Skeletal muscle satellite cell (primary cell): ENCODE measurements at regions not wholly inside any gene's neighbourhood (a gene's known extent, or its start where the extent isn't known, plus 50 kb on each side); places are given as distances from the start of the nearest gene placed in this dataset.
A peak's percentile ranks its signal among the peaks of the same experiment; 100 is the strongest.

Source experiments
- H3K27me3 ChIP-seq: 2 replicates; pipeline ENCODE4 v1.7.0; 2013; ENCODE audit warnings: low read length; ENCODE audit not compliant: control insufficient read depth, insufficient read depth
- H3K36me3 ChIP-seq: 2 replicates; pipeline ENCODE4 v1.7.0; 2013; ENCODE audit warnings: mild to moderate bottlenecking, control low read depth, low read length; ENCODE audit not compliant: insufficient read depth
- H3K4me1 ChIP-seq: 2 replicates; pipeline ENCODE4 v1.7.0; 2013; ENCODE audit warnings: low read length; ENCODE audit not compliant: control insufficient read depth, insufficient read depth
- H3K4me2 ChIP-seq: 2 replicates; pipeline ENCODE4 v1.7.0; 2013; ENCODE audit warnings: mild to moderate bottlenecking, low read length
- H3K4me3 ChIP-seq: 2 replicates; pipeline ENCODE4 v1.7.0; 2013; ENCODE audit warnings: low read length
- H3K9ac ChIP-seq: 2 replicates; pipeline ENCODE4 v1.7.0; 2013; ENCODE audit warnings: mild to moderate bottlenecking, low read depth, low read length, moderate library complexity
- H3K9me3 ChIP-seq: replicated peaks from 2 replicates; pipeline ENCODE4 v1.7.0; 2013; ENCODE audit warnings: mild to moderate bottlenecking, control low read depth, low read length

DNA sequence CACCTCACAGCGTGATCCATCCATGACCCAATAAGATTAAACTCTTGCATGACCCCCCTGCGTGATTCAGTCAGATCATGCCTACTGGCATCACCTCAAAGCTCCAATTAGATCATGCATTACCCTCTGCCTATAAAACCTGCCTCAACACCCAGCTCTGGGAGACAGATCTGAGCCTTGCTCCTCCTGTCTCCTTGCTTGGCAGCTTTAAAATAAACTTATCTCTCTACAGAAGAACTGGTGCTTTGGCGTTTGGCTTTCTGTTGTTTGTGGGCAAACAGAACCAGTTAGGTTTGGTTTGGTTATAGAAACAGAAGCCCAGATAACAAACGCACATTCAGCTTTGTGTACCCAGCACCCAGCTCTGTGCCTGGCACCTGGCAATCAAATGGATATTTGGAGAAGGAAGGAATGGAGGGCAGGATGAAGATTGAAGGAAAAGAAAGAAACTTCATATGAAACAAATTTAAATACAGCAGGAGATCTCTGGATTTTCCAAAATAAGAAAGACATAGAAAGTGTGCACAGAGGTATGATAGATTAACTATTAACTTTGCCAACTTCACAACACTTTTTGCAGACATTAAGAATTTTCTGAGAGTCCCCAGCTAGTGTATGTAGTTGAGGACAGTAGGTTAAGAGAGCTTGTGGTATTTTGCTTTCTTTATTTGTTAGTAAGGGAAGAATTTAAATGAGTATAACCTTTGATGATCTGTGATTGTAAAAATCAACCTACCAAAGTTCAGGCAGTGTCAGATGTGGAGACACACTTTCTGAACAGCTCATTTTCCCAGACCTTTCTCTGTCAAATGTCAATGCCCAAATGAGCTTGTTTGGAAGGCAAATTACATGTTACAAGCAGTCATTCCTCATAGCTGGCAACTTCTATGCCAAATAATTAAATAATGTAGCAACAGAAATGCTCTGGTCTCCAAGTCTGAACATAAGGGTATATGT lies 102.1 kb upstream of the ASTN2 start:
- Histone ChIP-seq H3K27me3 (peaks cover 3% of the 10 kb centered on the region), H3K9ac (no peak overlapping the region), H3K4me2 (no peak overlapping the region), H3K36me3 (no peaks in the 10 kb centered on the region), H3K9me3 (no peaks in the 10 kb centered on the region), H3K4me1 (no peaks in the 10 kb centered on the region), H3K4me3 (no peak overlapping the region)

DNA sequence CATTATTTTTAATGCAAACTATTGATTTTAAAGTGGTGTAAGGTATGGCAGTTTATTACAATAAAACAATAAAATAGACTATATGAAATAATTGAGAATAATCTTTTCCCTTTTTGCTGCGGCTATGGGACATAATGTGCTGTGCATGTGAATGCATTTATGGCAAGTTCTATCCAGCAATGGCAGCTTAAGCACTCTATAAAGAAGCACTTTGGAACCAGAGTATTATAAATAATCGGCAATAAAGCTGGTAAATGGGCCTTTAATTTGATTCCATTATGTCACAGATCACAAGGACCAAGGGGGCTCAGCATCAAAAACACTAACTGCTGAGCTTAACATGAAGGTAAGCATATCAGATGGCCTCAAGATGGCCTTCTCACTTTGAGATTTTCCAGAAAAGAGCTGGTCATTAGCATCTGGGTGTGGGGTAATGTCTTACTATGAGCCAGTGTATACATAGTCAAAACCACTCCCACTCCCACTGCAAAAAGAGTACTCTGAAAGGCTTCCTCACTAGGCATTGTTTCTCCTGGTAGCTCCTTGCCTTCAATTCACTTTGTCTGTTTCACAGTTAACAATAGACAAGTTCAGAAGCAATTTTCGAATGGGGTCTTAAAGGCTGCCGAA lies 97.1 kb upstream of the ASTN2 start:
- no peaks in the 10 kb centered on the region for H3K27me3 ChIP-seq
- no peaks in the 10 kb centered on the region for H3K9me3 ChIP-seq
- H3K4me2 ChIP-seq, result no peak overlapping the region
- H3K36me3 ChIP-seq, result no peaks in the 10 kb centered on the region
- no peak overlapping the region for H3K4me3 ChIP-seq
- no peak overlapping the region for H3K9ac ChIP-seq
- H3K4me1 ChIP-seq, result no peaks in the 10 kb centered on the region

DNA sequence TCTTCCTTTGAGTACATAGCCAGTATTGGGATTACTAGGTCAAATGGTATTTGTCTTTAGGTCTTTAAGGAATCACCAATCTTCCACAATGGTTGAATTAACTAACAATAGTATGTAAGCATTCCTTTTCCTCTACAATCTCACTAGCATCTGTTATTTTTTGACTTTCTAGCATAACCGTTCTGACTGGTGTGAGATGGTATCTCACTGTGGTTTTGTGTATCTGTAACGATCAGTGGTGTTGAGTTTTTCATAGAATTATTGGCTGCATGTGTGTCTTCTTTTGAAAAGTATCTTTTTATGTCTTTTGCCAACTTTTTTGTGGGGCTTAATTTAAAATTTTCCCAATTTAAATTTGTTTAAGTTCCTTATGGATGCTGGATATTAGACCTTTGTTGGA lies 81.5 kb upstream of the ASTN2 start:
- H3K27me3 ChIP-seq, result peaks cover 6% of the 10 kb centered on the region

DNA sequence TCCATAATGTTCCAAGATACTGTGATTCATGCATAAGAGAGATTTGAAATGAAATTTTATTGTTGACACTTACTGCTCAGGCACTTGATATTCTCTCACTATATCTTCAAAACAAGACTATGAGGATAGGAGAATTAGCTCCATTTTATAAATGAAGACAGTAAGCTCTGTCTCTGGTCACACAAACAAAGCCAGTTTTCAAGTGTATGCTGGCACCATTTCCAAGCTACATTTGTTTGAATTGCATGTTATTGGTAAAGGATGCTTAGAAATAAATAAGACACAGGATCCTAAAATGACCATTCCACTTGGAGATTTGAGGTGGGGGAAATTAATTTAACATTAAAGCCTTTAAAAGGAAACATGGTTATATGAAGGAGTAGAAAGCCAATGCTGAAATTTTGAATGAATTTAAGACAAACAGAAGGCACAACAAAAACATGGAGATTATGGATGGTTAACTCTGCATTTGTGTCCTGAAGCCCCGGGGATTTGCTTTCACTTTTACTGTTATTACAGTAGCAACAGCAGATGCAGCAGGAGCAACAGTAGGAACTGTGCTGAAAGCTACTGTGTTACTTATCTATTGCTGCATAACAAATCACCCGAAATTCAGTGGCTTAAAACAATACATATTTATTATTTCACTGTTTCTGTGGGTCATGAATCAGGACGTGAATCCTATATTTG lies 79.7 kb upstream of the ASTN2 start:
- Histone ChIP-seq H3K9ac (no peak overlapping the region), H3K4me2 (peak overlapping the region; percentile 45), H3K36me3 (no peaks in the 10 kb centered on the region), H3K27me3 (peaks cover 6% of the 10 kb centered on the region), H3K9me3 (no peaks in the 10 kb centered on the region), H3K4me1 (no peaks in the 10 kb centered on the region), H3K4me3 (no peak overlapping the region)

More for the DNA sequence above, 81.5 kb upstream of the ASTN2 start:
- H3K9me3 ChIP-seq, result no peaks in the 10 kb centered on the region
- H3K4me3 ChIP-seq, result no peak overlapping the region
- H3K9ac ChIP-seq, result no peak overlapping the region
- no peak overlapping the region for H3K4me2 ChIP-seq
- no peaks in the 10 kb centered on the region for H3K4me1 ChIP-seq
- no peaks in the 10 kb centered on the region for H3K36me3 ChIP-seq

DNA sequence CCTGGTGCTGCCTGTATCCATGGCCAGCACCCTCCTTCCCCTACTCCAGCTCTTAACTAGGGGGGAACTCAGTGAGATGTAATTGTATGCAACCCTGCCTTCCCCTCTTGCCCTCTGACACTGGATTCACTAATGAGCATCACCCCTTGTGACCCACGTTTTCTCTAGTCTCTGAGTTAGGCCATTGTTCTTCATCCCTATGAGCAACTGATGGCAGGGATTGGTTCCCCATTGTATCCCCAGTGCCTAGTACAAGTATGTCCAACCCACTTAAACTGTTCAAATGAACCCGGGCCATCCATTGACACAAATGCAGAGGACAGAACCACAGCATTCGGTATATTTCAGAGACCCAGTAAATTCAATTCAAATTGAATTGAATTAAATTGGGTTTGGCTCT lies 77.6 kb upstream of the ASTN2 start:
- no peak overlapping the region for H3K4me3 ChIP-seq
- H3K4me1 ChIP-seq, result peaks cover 2% of the 10 kb centered on the region
- H3K9ac ChIP-seq, result no peak overlapping the region
- no peaks in the 10 kb centered on the region for H3K36me3 ChIP-seq
- no peaks in the 10 kb centered on the region for H3K9me3 ChIP-seq
- H3K4me2 ChIP-seq, result no peak overlapping the region
- peaks cover 1% of the 10 kb centered on the region for H3K27me3 ChIP-seq

DNA sequence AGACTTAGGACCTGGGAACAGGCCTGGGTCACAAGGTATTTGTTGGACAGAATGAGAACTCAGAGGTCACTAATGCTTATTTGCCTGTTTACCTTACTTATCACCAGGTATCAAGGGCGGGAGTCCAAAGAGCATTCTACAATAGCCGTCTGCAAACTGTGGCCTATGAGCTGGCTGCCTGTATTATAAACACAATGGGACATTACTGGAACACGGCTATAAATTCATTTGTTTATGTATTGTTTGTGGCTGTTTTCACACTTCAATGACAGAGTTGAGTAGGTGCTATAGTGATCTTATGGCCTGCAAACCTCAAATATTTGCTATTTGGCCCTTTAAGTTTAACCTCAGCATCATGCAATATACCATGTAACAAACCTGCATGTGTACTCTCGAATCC lies 76.6 kb upstream of the ASTN2 start:
- no peak overlapping the region for H3K4me2 ChIP-seq
- no peak overlapping the region for H3K9ac ChIP-seq
- no peaks in the 10 kb centered on the region for H3K9me3 ChIP-seq
- H3K4me3 ChIP-seq, result no peak overlapping the region
- no peaks in the 10 kb centered on the region for H3K36me3 ChIP-seq
- H3K27me3 ChIP-seq, result no peaks in the 10 kb centered on the region
- peaks cover 2% of the 10 kb centered on the region for H3K4me1 ChIP-seq

DNA sequence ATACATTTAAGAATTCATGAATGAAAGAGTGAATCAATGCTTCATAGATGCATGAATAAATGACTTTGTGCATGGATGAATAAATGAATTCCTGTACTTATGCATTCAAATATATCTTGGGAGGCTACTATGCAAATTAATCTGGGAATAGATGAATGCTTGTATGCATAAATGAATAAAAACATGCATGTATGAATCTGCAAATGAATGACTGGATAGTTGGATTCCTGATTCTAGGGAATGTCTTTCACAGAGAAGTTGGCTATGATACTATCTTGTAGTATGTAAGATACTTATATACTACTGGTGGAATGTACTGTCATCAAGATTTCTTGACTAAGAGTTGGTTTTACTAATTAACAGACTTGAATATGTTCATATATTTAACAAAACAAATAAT lies 75.3 kb upstream of the ASTN2 start:
- Histone ChIP-seq H3K9ac (no peak overlapping the region), H3K4me3 (no peak overlapping the region), H3K4me2 (no peak overlapping the region), H3K27me3 (no peaks in the 10 kb centered on the region), H3K36me3 (no peaks in the 10 kb centered on the region), H3K9me3 (no peaks in the 10 kb centered on the region), H3K4me1 (peaks cover 2% of the 10 kb centered on the region)

DNA sequence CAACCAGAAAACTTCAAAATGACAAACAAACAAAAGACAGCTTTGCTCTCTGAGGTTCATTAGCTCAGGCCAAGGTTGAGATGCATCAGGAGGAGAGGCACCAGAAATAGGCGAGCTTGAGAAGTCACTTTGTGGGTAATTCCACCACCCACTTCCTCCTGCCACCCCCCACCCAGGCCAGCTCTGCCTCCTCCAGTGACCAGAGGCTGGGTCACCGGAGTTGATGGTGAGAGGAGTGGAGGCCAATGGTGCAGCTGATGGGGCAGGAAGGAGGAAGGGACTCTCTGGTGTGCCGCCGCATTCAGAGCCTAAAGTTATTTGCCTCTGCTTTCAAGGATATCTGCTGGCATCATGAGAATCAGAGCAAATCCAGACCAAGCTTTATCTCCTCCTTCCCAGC lies 73.8 kb upstream of the ASTN2 start:
- Histone ChIP-seq H3K4me1 (peaks cover 2% of the 10 kb centered on the region), H3K27me3 (no peaks in the 10 kb centered on the region), H3K4me2 (no peak overlapping the region), H3K4me3 (no peak overlapping the region), H3K36me3 (no peaks in the 10 kb centered on the region), H3K9ac (no peak overlapping the region), H3K9me3 (no peaks in the 10 kb centered on the region)

DNA sequence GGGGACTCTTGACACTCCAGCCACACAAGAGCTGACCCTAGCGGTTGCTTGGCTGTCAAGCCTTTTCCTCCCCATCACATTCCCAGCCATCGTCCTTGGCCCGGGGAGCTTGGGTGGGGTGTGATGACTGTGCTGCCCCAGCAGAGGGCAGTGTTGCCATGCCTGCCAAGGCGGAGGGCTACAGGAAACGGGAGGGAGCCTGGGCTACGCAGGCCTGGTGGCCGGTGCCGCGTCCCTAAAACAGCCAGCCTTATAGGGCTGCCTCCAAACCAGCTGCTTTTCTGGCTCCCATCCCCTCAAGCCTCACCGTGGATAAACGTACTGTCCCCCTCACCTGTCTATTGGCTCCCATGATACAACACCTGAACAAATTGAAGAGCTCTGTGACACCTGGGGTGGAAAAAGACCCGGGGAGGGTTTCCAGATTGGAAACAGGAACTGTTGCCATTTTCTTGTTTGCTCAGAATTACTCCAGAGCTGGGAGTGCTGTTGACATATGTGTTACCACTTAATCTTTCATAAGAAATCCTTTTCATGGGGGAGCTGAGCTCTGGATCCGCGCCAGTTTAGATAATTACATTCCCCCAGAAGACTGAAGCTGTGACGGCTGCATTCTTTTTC lies 72.8 kb upstream of the ASTN2 start:
- H3K27me3 ChIP-seq, result no peaks in the 10 kb centered on the region
- H3K4me1 ChIP-seq, result peaks cover 2% of the 10 kb centered on the region
- H3K4me3 ChIP-seq, result peak overlapping the region; percentile 38
- no peaks in the 10 kb centered on the region for H3K36me3 ChIP-seq
- no peak overlapping the region for H3K9ac ChIP-seq
- H3K4me2 ChIP-seq, result peak overlapping the region; percentile 70
- no peaks in the 10 kb centered on the region for H3K9me3 ChIP-seq

DNA sequence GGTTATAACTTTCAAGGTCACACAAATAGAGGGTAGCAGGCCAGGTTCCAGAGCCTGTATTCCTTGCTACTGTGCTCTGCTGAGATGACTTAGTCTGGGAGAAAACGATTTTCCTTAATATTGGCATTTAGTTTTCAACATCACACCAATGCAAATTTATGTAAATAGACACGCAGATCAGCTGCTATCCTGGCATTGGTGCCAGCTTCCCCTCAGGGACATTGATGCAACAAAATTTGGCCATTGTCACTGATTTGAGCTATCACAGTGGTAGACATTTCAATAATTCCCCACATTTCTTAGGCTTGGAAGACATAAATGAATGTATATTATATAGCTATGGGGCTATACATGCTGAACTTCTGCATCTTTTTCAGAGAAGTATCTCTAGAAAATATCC lies 71.6 kb upstream of the ASTN2 start:
- Histone ChIP-seq H3K4me2 (no peak overlapping the region), H3K36me3 (no peaks in the 10 kb centered on the region), H3K4me3 (no peak overlapping the region), H3K9ac (no peak overlapping the region), H3K9me3 (no peaks in the 10 kb centered on the region), H3K27me3 (no peaks in the 10 kb centered on the region), H3K4me1 (peaks cover 2% of the 10 kb centered on the region)

DNA sequence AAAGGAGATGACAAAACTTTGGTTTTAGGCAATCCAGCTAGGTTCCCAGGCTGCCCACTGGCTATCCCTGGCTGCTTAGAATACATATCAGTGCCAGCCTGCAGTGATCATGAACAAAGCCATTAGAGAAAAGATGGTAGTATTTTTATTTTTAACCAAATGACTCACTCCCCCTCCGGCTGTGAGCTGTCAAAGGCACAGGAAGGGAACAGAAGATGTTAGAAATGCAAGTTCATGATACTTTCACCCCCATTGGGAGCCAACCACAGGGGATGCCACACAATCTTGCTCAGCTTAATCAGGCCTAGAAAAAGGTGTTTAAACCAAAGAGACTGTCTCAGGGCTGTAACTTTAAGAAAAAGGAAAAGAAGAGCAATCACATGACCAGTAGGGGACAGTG lies 70.3 kb upstream of the ASTN2 start:
- no peaks in the 10 kb centered on the region for H3K27me3 ChIP-seq
- peaks cover 2% of the 10 kb centered on the region for H3K4me1 ChIP-seq
- H3K4me3 ChIP-seq, result no peak overlapping the region
- no peaks in the 10 kb centered on the region for H3K36me3 ChIP-seq
- no peak overlapping the region for H3K9ac ChIP-seq
- no peaks in the 10 kb centered on the region for H3K9me3 ChIP-seq
- no peak overlapping the region for H3K4me2 ChIP-seq
